Mucosa of gallbladder (tissue), 1 donor: ENCODE measurements at regions not wholly inside any gene's neighbourhood (a gene's known extent, or its start where the extent isn't known, plus 50 kb on each side); places are given as distances from the start of the nearest gene placed in this dataset.

ENCODE experiments used
- DNase-seq: peaks from one replicate; pipeline ENCODE4 v3.0.0-alpha.2; 2020; ENCODE audit warnings: low spot score
- donor health status: DM: no; HTN: no; CAD: no.

- DNase-seq, result no peak
These were observed 347.3 kb upstream of the CDH6 start for GRCh38 chr5:30846171-30846570.

- DNase-seq, result no peak
These were observed 348.3 kb upstream of the CDH6 start for GRCh38 chr5:30845194-30845593.

- no peak for DNase-seq
These were observed 349.9 kb upstream of the CDH6 start for GRCh38 chr5:30843541-30843940.

GRCh38 chr5:30839956-30840355, 353.5 kb upstream of the CDH6 start:
- no peak for DNase-seq

DNA sequence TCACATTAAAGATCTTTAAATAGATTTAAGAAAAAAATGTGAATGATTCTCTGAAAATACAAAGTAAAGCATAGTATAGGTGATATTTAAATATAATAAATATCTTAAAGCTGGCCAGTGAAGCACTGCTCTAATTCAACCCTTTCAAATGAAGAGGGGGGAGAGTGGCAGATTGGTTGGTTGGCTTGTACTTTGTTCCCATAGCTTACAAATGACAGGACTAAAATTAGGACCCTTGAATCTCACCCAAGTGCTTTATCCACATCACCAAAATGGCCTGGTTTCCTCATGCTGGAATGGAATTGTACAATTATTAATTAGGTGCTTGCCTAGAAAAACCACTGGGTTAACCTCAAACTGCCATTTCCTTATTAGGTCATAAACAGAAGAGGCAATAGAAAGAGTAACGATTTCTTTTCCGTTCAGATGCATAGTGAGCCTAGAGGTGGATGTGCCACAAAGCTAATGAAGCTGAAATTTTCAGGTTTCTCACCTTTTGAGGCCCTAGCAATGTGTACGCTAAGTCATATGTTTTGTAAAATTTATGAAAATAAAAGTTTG, 354.5 kb upstream of the CDH6 start:
- DNase-seq, result no peak

DNA sequence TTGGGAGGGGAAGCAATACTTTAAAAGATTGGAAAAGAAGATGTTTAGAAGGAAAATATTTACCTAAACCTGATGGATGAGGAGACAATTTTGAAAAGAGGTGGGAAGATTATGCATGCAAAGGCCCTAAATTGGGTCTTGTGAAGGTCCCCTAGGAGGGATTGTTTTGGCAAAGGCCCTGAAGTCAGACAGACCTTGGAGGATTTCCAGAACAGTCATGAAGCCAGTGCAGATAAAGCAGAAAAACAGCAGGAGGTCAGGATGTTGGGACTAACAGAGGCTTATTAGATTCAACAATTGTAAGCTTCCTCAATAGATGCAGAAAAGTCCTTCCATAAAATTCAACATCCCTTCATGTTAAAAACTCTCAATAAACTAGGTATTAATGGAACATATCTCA, 361.0 kb upstream of the CDH6 start:
- DNase-seq, result no peak

DNA sequence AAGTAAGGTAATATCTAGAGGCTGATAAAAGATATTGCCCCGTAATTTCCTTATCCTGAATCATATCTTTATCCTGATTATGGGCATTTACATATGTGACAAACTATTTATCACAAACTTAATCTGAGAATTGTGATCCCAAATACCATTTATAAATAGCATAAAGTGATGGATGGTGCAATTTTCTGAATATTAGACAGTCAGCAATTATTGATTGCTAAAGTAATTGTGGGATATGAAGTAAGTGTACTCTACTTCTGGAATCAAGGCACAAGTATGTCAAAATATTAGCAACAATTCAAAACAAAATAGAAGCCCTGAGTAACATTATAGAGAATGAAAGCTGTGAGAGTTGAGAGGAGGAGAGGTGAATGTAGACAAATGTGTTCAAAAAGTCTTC, 361.9 kb upstream of the CDH6 start:
- no peak for DNase-seq

DNA sequence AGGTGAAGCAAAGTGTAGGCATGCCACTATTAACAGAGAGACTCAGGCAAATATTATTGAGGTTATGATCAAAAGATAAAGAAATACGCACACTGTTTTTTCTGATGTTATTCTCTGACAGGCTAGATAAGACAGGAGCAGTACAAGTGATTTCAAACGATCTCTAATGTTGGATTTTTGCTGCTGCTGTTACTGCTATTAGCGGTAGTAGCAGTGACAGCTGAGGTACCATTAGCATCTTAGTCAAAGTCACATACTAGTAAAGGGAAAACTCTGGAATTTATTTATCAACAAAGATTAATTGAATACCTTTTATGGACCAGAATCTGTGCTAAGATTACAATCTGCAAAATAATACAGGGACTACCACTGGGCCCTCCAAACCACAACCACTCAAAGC, 362.4 kb upstream of the CDH6 start:
- no peak for DNase-seq

GRCh38 chr5:30811298-30811697, 382.2 kb upstream of the CDH6 start:
- no peak for DNase-seq

DNA sequence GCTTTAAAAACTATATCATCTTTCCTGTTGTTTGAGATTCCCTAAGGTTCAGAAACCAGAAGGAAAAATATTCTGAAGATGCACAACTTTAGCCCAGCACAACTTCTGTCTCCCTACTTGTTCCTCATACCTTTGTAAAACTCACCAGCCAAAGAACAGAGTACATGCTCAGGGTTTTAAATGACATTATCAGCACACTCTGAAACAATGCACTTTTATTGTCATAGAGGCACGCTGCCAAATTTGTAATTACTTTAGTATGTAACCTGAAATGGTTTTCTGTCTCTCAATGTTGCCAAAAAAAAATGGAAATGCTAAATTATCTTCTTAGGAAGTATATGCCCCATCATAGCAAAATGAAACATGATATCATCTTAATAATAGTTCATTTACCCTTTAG, 383.6 kb upstream of the CDH6 start:
- DNase-seq, result no peak

DNA sequence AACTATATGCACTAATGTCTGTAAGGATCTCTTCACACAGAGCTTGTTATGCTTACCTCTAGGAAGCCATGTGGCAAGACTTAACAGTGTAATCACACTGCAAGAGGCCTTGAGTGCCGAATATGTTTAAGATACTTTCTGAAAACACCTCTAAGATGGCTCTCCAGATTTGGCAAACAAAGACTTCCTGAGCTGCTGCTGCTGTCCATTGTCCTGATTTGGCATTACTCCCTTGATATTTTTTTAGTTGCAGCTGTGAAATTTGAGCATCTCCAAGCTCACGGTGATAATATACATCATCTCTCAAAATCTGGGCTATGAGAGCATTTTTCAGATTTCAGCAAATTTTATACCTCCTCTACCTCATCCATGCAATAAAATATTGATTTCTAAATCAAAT, 384.5 kb upstream of the CDH6 start:
- DNase-seq, result peak; percentile 13

DNA sequence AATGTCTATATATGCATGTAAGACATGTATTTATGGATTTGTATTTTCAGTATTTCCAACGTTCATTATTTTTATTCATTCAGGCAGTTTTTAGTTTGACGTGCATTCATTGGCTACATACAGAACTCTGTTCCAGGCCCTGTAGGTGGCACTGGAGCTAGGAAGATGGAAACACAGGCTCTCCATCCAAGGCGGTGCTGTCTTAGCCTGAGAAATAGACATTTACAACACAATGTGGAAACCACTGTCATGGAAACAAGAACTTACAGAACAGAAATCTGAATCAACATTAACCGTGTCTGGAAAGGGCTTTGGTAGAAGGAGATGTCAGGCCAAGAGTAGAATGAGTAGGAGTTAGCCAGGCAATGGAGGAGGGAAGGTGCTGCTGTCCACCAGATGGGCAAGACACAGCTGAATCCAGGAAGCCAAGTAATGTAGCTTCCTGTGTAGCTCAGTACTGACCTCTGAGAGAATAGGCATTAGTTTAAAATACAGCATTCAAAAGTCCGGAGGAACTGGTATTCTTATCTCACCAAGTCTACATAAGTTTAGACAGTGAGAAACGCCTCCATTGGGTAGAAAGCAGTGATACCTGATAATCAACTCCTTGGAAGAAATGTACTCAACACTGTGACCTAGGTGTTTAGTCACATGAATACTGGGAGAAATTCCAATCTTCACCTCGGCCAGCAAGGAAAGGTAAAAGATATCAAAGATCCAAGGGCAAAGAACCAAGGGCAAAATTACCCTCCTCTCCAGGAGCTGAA, 388.6 kb upstream of the CDH6 start:
- peak; percentile 13 for DNase-seq

- DNase-seq, result no peak
These were observed 390.4 kb upstream of the CDH6 start for GRCh38 chr5:30802961-30803705.

DNA sequence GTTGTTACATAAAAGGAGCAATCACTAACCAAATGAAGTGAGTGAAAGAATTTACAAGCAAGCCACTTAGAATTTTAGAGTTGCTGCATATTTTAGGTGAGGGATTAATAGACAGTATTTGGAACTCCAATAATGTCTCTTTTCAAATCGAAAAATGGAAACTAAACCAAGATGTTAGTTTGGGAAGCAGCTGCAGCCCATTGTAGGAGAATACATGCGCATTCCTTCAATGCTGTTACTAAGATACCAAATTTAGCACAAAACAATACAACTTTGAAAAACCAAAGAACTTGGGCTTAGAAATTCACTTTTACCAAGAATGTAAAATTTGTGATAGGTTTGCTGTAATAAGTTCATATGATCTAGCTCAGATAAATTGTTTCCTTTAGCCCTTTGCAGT, 411.8 kb upstream of the CDH6 start:
- no peak for DNase-seq

GRCh38 chr5:30768056-30768690, 425.3 kb upstream of the CDH6 start:
- no peak for DNase-seq

DNA sequence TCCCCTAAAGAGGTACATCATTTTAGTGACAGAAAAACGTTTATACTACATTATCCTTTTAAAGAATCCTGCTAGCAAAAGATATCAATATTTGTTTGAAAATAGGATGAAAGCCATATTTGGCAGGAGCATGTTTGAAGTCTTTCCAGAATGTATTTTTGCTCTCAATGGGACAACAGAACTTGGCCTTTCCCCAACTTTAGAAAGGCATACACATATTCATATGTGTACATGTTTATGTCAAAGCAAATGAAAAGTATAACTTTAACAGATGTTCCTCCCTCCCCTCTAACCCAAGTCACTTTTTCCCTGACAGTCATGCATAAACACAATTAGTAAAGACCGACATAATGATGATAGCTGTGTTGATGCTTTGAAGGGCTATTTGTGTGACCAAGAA, 427.8 kb upstream of the CDH6 start:
- DNase-seq, result no peak

DNA sequence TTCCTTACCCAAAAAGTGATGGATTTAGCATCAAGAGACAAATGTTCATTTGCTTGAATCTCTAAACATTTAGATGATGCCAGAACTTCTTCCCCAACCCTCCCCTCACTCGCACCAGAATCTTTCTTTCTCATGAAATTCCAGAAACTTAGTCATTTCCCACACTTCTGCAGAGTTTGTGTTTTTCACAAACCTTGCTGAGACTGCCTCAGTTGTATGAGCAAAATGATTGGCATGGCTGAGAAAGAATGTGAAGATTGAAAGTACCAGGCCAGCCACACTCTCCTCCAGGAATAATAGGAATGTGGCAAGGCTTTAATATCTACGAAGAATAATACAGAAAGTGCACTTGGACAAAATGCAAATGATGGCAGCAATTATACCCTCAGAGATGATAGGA, 428.3 kb upstream of the CDH6 start:
- DNase-seq, result no peak

- DNase-seq, result no peak
These were observed 428.8 kb upstream of the CDH6 start for GRCh38 chr5:30764704-30765103.

- no peak for DNase-seq
These were observed 433.8 kb upstream of the CDH6 start for GRCh38 chr5:30759731-30760130.

DNA sequence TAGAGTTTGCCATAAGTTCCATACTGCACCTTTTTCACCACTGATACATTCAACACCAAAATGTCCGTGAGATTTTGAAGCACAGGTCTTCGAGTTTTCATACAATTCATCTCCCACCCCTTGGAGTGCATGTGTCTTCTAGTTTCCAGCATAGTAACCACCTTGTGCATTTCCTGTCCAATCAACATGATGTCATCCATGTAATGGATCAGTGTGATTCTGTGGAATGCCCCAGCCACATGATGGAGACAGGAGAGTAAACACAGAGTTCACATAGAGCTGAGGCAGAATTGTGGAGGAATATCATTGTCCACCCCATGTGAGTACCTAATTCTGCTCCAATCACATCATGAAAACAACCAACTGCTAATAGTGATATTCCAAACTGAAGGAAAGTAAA, 441.5 kb upstream of the CDH6 start:
- no peak for DNase-seq

DNA sequence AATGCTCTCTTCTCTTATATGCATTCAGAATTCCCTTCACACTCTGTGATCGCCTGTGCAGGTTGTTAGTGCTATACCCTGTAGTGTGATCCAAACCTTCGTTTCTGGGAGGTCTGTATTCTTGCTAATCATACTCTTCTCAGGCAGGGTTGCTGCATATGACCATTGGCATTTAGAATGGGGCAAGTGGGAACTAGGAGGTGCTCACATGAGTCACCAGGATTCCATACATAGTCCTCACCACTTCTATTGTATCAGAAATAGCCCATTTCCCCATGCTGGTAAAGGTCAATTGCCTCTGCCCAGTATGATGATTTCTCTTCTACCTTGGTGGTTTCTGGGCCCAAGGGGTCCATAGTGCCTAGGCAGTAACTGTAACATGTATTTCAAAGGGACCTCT, 443.5 kb upstream of the CDH6 start:
- no peak for DNase-seq

- no peak for DNase-seq
These were observed 446.1 kb upstream of the CDH6 start for GRCh38 chr5:30747412-30747811.

- no peak for DNase-seq
These were observed 456.8 kb upstream of the CDH6 start for GRCh38 chr5:30736669-30737068.
